ENCODE measurements at regions not wholly inside any gene's neighbourhood (a gene's known extent, or its start where the extent isn't known, plus 50 kb on each side); places are given as distances from the start of the nearest gene placed in this dataset.

GRCh38 chr1:38256072-38256471 lies 209.5 kb upstream of the POU3F1 start:
- H3K9me3 ChIP-seq (replicated peaks; ENCODE audit: low read length), result no peaks in the 10 kb centered on the region
- H3K9ac ChIP-seq (ENCODE audit: low read depth, low read length), result no peak overlapping the region
- no peaks in the 10 kb centered on the region for H3K36me3 ChIP-seq (ENCODE audit: insufficient read depth, low read length)
- no peak overlapping the region for H3K4me2 ChIP-seq (ENCODE audit: low read length)
- H3K4me3 ChIP-seq (ENCODE audit: low read length), result no peak overlapping the region
- peaks cover 30% of the 10 kb centered on the region for H3K27me3 ChIP-seq (ENCODE audit: control insufficient read depth, insufficient read depth, low read length)
- H3K4me1 ChIP-seq (ENCODE audit: control insufficient read depth, insufficient read depth, low read length), result no peaks in the 10 kb centered on the region

- Histone ChIP-seq H3K27me3 (ENCODE audit: control insufficient read depth, insufficient read depth, low read length) (peaks cover 39% of the 10 kb centered on the region), H3K9me3 (replicated peaks; ENCODE audit: low read length) (no peaks in the 10 kb centered on the region), H3K9ac (ENCODE audit: low read depth, low read length) (no peak overlapping the region), H3K36me3 (ENCODE audit: insufficient read depth, low read length) (no peaks in the 10 kb centered on the region), H3K4me3 (ENCODE audit: low read length) (no peak overlapping the region), H3K4me1 (ENCODE audit: control insufficient read depth, insufficient read depth, low read length) (no peaks in the 10 kb centered on the region), H3K4me2 (ENCODE audit: low read length) (no peak overlapping the region)
Measured at GRCh38 chr1:38253314-38253713, 206.7 kb upstream of the POU3F1 start.

- Histone ChIP-seq H3K9ac (ENCODE audit: low read depth, low read length) (no peak overlapping the region), H3K4me1 (ENCODE audit: control insufficient read depth, insufficient read depth, low read length) (no peaks in the 10 kb centered on the region), H3K36me3 (ENCODE audit: insufficient read depth, low read length) (no peaks in the 10 kb centered on the region), H3K4me2 (ENCODE audit: low read length) (no peak overlapping the region), H3K4me3 (ENCODE audit: low read length) (no peak overlapping the region), H3K9me3 (replicated peaks; ENCODE audit: low read length) (no peaks in the 10 kb centered on the region), H3K27me3 (ENCODE audit: control insufficient read depth, insufficient read depth, low read length) (peaks cover 24% of the 10 kb centered on the region)
Measured at GRCh38 chr1:38250356-38250755, 203.8 kb upstream of the POU3F1 start.

GRCh38 chr1:38249001-38249400 lies 202.4 kb upstream of the POU3F1 start:
- no peak overlapping the region for H3K4me2 ChIP-seq (ENCODE audit: low read length)
- H3K9me3 ChIP-seq (replicated peaks; ENCODE audit: low read length), result no peaks in the 10 kb centered on the region
- no peak overlapping the region for H3K9ac ChIP-seq (ENCODE audit: low read depth, low read length)
- H3K4me1 ChIP-seq (ENCODE audit: control insufficient read depth, insufficient read depth, low read length), result no peaks in the 10 kb centered on the region
- no peak overlapping the region for H3K4me3 ChIP-seq (ENCODE audit: low read length)
- no peaks in the 10 kb centered on the region for H3K36me3 ChIP-seq (ENCODE audit: insufficient read depth, low read length)
- peaks cover 24% of the 10 kb centered on the region for H3K27me3 ChIP-seq (ENCODE audit: control insufficient read depth, insufficient read depth, low read length)

GRCh38 chr1:38246955-38247952 lies 200.7 kb upstream of the POU3F1 start:
- Histone ChIP-seq H3K36me3 (ENCODE audit: insufficient read depth, low read length) (no peaks in the 10 kb centered on the region), H3K27me3 (ENCODE audit: control insufficient read depth, insufficient read depth, low read length) (peaks cover 21% of the 10 kb centered on the region), H3K4me1 (ENCODE audit: control insufficient read depth, insufficient read depth, low read length) (no peaks in the 10 kb centered on the region), H3K9ac (ENCODE audit: low read depth, low read length) (no peak overlapping the region), H3K4me3 (ENCODE audit: low read length) (no peak overlapping the region), H3K4me2 (ENCODE audit: low read length) (no peak overlapping the region), H3K9me3 (replicated peaks; ENCODE audit: low read length) (no peaks in the 10 kb centered on the region)

GRCh38 chr1:38244218-38244845 lies 197.7 kb upstream of the POU3F1 start:
- H3K36me3 ChIP-seq (ENCODE audit: insufficient read depth, low read length), result no peaks in the 10 kb centered on the region
- no peaks in the 10 kb centered on the region for H3K9me3 ChIP-seq (replicated peaks; ENCODE audit: low read length)
- H3K4me3 ChIP-seq (ENCODE audit: low read length), result no peak overlapping the region
- no peak overlapping the region for H3K4me2 ChIP-seq (ENCODE audit: low read length)
- H3K9ac ChIP-seq (ENCODE audit: low read depth, low read length), result no peak overlapping the region
- H3K27me3 ChIP-seq (ENCODE audit: control insufficient read depth, insufficient read depth, low read length), result peaks cover 10% of the 10 kb centered on the region
- no peaks in the 10 kb centered on the region for H3K4me1 ChIP-seq (ENCODE audit: control insufficient read depth, insufficient read depth, low read length)

GRCh38 chr1:38243106-38243505 lies 196.5 kb upstream of the POU3F1 start:
- Histone ChIP-seq H3K4me2 (ENCODE audit: low read length) (no peak overlapping the region), H3K4me3 (ENCODE audit: low read length) (no peak overlapping the region), H3K27me3 (ENCODE audit: control insufficient read depth, insufficient read depth, low read length) (peaks cover 3% of the 10 kb centered on the region), H3K4me1 (ENCODE audit: control insufficient read depth, insufficient read depth, low read length) (no peaks in the 10 kb centered on the region), H3K36me3 (ENCODE audit: insufficient read depth, low read length) (no peaks in the 10 kb centered on the region), H3K9ac (ENCODE audit: low read depth, low read length) (no peak overlapping the region), H3K9me3 (replicated peaks; ENCODE audit: low read length) (no peaks in the 10 kb centered on the region)

GRCh38 chr1:38242506-38242905 lies 195.9 kb upstream of the POU3F1 start:
- Histone ChIP-seq H3K9ac (ENCODE audit: low read depth, low read length) (no peak overlapping the region), H3K9me3 (replicated peaks; ENCODE audit: low read length) (no peaks in the 10 kb centered on the region), H3K4me3 (ENCODE audit: low read length) (no peak overlapping the region), H3K27me3 (ENCODE audit: control insufficient read depth, insufficient read depth, low read length) (no peaks in the 10 kb centered on the region), H3K36me3 (ENCODE audit: insufficient read depth, low read length) (no peaks in the 10 kb centered on the region), H3K4me2 (ENCODE audit: low read length) (no peak overlapping the region), H3K4me1 (ENCODE audit: control insufficient read depth, insufficient read depth, low read length) (no peaks in the 10 kb centered on the region)

- Histone ChIP-seq H3K9ac (ENCODE audit: low read depth, low read length) (no peak overlapping the region), H3K4me3 (ENCODE audit: low read length) (no peak overlapping the region), H3K4me2 (ENCODE audit: low read length) (no peak overlapping the region), H3K4me1 (ENCODE audit: control insufficient read depth, insufficient read depth, low read length) (no peaks in the 10 kb centered on the region), H3K9me3 (replicated peaks; ENCODE audit: low read length) (no peaks in the 10 kb centered on the region), H3K27me3 (ENCODE audit: control insufficient read depth, insufficient read depth, low read length) (no peaks in the 10 kb centered on the region), H3K36me3 (ENCODE audit: insufficient read depth, low read length) (no peaks in the 10 kb centered on the region)
Measured at GRCh38 chr1:38241594-38242334, 195.2 kb upstream of the POU3F1 start.

- no peaks in the 10 kb centered on the region for H3K27me3 ChIP-seq (ENCODE audit: control insufficient read depth, insufficient read depth, low read length)
- no peaks in the 10 kb centered on the region for H3K9me3 ChIP-seq (replicated peaks; ENCODE audit: low read length)
- peaks cover 5% of the 10 kb centered on the region for H3K4me1 ChIP-seq (ENCODE audit: control insufficient read depth, insufficient read depth, low read length)
- H3K4me3 ChIP-seq (ENCODE audit: low read length), result no peak overlapping the region
- H3K36me3 ChIP-seq (ENCODE audit: insufficient read depth, low read length), result no peaks in the 10 kb centered on the region
- no peak overlapping the region for H3K9ac ChIP-seq (ENCODE audit: low read depth, low read length)
- H3K4me2 ChIP-seq (ENCODE audit: low read length), result no peak overlapping the region
Measured at GRCh38 chr1:38240618-38241017, 194.0 kb upstream of the POU3F1 start.

- Histone ChIP-seq H3K4me2 (ENCODE audit: low read length) (no peak overlapping the region), H3K4me1 (ENCODE audit: control insufficient read depth, insufficient read depth, low read length) (peaks cover 5% of the 10 kb centered on the region), H3K9ac (ENCODE audit: low read depth, low read length) (no peak overlapping the region), H3K9me3 (replicated peaks; ENCODE audit: low read length) (no peaks in the 10 kb centered on the region), H3K36me3 (ENCODE audit: insufficient read depth, low read length) (no peaks in the 10 kb centered on the region), H3K4me3 (ENCODE audit: low read length) (no peak overlapping the region), H3K27me3 (ENCODE audit: control insufficient read depth, insufficient read depth, low read length) (no peaks in the 10 kb centered on the region)
Measured at GRCh38 chr1:38239258-38239835, 192.8 kb upstream of the POU3F1 start.
